OCI-LY1 (cell line): ENCODE measurements at regions not wholly inside any gene's neighbourhood (a gene's known extent, or its start where the extent isn't known, plus 50 kb on each side); places are given as distances from the start of the nearest gene placed in this dataset.

Source experiments
- H2AFZ ChIP-seq: fragments of 200-600 bp; sonication (generic), shearing (Covaris generic); 2 replicates; pipeline ENCODE4 v1.6.0; 2014; ENCODE audit warnings: antibody characterized with exemption, mild to moderate bottlenecking, low read length
- H3F3A ChIP-seq: fragments of 200-600 bp; sonication (generic), shearing (Covaris generic); 2 replicates; pipeline ENCODE4 v1.6.0; 2014; ENCODE audit warnings: mild to moderate bottlenecking, antibody characterized with exemption, low read length, moderate library complexity; ENCODE audit not compliant: insufficient read depth
- H3K27ac ChIP-seq: fragments of 200-600 bp; sonication (generic); 2 replicates; pipeline ENCODE4 v1.5.1; 2014; ENCODE audit warnings: low read length, mixed run types, mild to moderate bottlenecking, low read depth; ENCODE audit not compliant: poor library complexity, severe bottlenecking
- H3K27me3 ChIP-seq: fragments of 200-600 bp; sonication (generic); 2 replicates; pipeline ENCODE4 v1.6.0; 2014; ENCODE audit warnings: antibody characterized with exemption, mild to moderate bottlenecking, low read length, moderate library complexity; ENCODE audit not compliant: insufficient read depth
- H3K36me3 ChIP-seq: fragments of 200-600 bp; sonication (generic); 2 replicates; pipeline ENCODE4 v1.6.1; 2014; ENCODE audit warnings: mild to moderate bottlenecking, antibody characterized with exemption, low read length, moderate library complexity, mixed read lengths; ENCODE audit not compliant: insufficient read depth
- H3K4me1 ChIP-seq: fragments of 200-600 bp; sonication (generic); 2 replicates; pipeline ENCODE4 v1.5.1; 2014; ENCODE audit warnings: mild to moderate bottlenecking, low read length, moderate library complexity; ENCODE audit not compliant: insufficient read depth, severe bottlenecking
- H3K4me2 ChIP-seq: fragments of 200-600 bp; sonication (generic), shearing (Covaris generic); 2 replicates; pipeline ENCODE4 v1.6.1; 2014; ENCODE audit warnings: low read length
- H3K4me3 ChIP-seq: fragments of 200-600 bp; sonication (generic); 2 replicates; pipeline ENCODE4 v1.5.1; 2014; ENCODE audit warnings: low read length, low read depth, mild to moderate bottlenecking, mixed read lengths; ENCODE audit not compliant: poor library complexity, severe bottlenecking
- H3K79me2 ChIP-seq: fragments of 200-600 bp; shearing (Covaris generic); 2 replicates; pipeline ENCODE4 v1.6.1; 2016; ENCODE audit warnings: mixed run types, low read length, mixed read lengths; ENCODE audit not compliant: insufficient read depth
- H3K9ac ChIP-seq: fragments of 200-600 bp; sonication (generic), shearing (Covaris generic); 2 replicates; pipeline ENCODE4 v1.6.1; 2014; ENCODE audit warnings: mild to moderate bottlenecking, low read length, mixed read lengths
- H3K9me2 ChIP-seq: fragments of 200-600 bp; sonication (generic), shearing (Covaris generic); 2 replicates; pipeline ENCODE4 v1.6.1; 2014; ENCODE audit warnings: low read depth, mild to moderate bottlenecking, low read length, mixed read lengths
- H3K9me3 ChIP-seq: fragments of 200-600 bp; shearing (Covaris generic); 2 replicates; pipeline ENCODE4 v1.6.1; 2014; ENCODE audit warnings: low read length, mixed read lengths
- H4K20me1 ChIP-seq: fragments of 200-600 bp; sonication (generic), shearing (Covaris generic); 2 replicates; pipeline ENCODE4 v1.6.0; 2016; ENCODE audit warnings: mild to moderate bottlenecking, low read length; ENCODE audit not compliant: insufficient read depth
- CTCF ChIP-seq: fragments of 200-600 bp; sonication (generic), shearing (Covaris generic); IDR thresholded peaks from 2 replicates; pipeline ENCODE4 v1.5.1; 2017; ENCODE audit warnings: mild to moderate bottlenecking, antibody characterized with exemption, low read length, moderate library complexity, mixed read lengths
- EZH2 ChIP-seq: fragments of 200-600 bp; sonication (generic), shearing (Covaris generic); IDR thresholded peaks from 2 replicates; pipeline ENCODE4 v1.8.0; 2017; ENCODE audit warnings: borderline replicate concordance, mixed run types, mild to moderate bottlenecking, antibody characterized with exemption, low read length, moderate library complexity, mixed read lengths

DNA sequence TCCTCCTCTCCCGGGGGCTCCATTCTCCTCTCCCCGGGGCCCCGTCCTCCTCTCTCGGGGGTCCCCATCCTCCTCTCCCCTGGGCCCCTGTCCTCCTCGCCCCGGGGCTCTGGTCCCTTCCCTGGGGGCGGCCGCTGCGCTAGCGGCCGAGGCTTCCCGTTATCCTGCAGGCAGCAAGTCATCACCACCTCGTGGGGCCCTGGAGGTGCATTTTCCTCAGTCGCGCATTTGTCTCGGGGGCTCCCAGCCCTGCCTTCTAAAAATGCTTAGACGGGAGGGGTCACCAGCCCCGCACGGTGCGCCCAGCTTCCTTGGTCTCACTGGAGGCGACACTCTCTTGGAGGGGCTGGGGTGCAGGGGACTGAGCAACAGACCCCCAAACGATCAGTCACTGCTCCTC lies 216.5 kb downstream of the QKI start:
- H3F3A ChIP-seq: no peaks in the 10 kb centered on the region
- H3K79me2 ChIP-seq: no peaks in the 10 kb centered on the region
- no peak overlapping the region for H2AFZ ChIP-seq
- H3K4me2 ChIP-seq: no peak overlapping the region
- no peak overlapping the region for H3K27ac ChIP-seq
- no peaks in the 10 kb centered on the region for H3K9me3 ChIP-seq
- H3K4me3 ChIP-seq: no peak overlapping the region
- no peaks in the 10 kb centered on the region for H3K36me3 ChIP-seq
- no peaks in the 10 kb centered on the region for H4K20me1 ChIP-seq
- H3K27me3 ChIP-seq: peaks cover 7% of the 10 kb centered on the region; the same call in 1 of the 2 replicates
- no peak for TF ChIP-seq CTCF
- no peak for TF ChIP-seq EZH2
- no peaks in the 10 kb centered on the region for H3K4me1 ChIP-seq
- H3K9ac ChIP-seq: no peak overlapping the region
- no peaks in the 10 kb centered on the region for H3K9me2 ChIP-seq

GRCh38 chr6:163630572-163630971 lies 216.1 kb downstream of the QKI start:
- Histone ChIP-seq H3K9ac (no peak overlapping the region), H4K20me1 (no peaks in the 10 kb centered on the region)

DNA sequence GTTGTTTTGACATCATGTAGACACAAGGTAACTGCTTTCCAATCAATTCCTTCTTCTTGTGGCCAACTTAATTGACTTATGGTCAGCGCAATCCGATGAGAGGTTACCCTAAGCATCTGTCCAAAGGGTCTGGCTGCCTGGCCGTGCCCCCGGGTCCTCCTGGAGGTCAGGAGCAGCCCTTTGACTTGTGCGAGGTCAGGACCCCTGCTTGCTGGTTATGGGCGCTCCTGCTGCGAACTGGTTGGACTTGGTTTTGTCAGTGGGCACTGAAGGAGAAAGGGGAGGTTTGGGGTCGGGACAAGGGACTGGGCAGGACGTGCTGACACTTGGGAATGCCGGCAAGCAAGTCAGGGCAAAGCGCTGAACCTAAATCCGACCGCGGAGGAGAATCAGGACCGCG lies 215.6 kb downstream of the QKI start:
- H4K20me1 ChIP-seq: no peaks in the 10 kb centered on the region
- no peaks in the 10 kb centered on the region for H3K9me3 ChIP-seq
- no peak overlapping the region for H3K4me2 ChIP-seq
- H3K27me3 ChIP-seq: peaks cover 3% of the 10 kb centered on the region; the same call in 1 of the 2 replicates
- no peak overlapping the region for H3K27ac ChIP-seq
- no peak overlapping the region for H3K9ac ChIP-seq
- no peak overlapping the region for H3K4me3 ChIP-seq
- no peaks in the 10 kb centered on the region for H3K79me2 ChIP-seq
- TF ChIP-seq CTCF (no peak), EZH2 (no peak)
- H2AFZ ChIP-seq: no peak overlapping the region
- no peaks in the 10 kb centered on the region for H3F3A ChIP-seq
- H3K36me3 ChIP-seq: no peaks in the 10 kb centered on the region
- no peaks in the 10 kb centered on the region for H3K9me2 ChIP-seq
- no peaks in the 10 kb centered on the region for H3K4me1 ChIP-seq

More at GRCh38 chr6:163630572-163630971, 216.1 kb downstream of the QKI start:
- Histone ChIP-seq H3K27ac (no peak overlapping the region), H3K9me3 (no peaks in the 10 kb centered on the region), H3K4me2 (no peak overlapping the region), H3K4me1 (no peaks in the 10 kb centered on the region), H3K27me3 (peaks cover 7% of the 10 kb centered on the region; the same call in 1 of the 2 replicates), H3K36me3 (no peaks in the 10 kb centered on the region), H3K4me3 (no peak overlapping the region), H2AFZ (no peak overlapping the region), H3K9me2 (no peaks in the 10 kb centered on the region), H3K79me2 (no peaks in the 10 kb centered on the region), H3F3A (no peaks in the 10 kb centered on the region)
- TF ChIP-seq EZH2: no peak
- TF ChIP-seq CTCF: no peak
